Stomach (tissue), 8 donors: ENCODE measurements at regions not wholly inside any gene's neighbourhood (a gene's known extent, or its start where the extent isn't known, plus 50 kb on each side); places are given as distances from the start of the nearest gene placed in this dataset.

ENCODE experiments used
- DNase-seq, 2 donors: peaks; one replicate each; pipeline versions ENCODE4 v3.0.0 to v3.0.0-alpha.2; 2013 to 2019
- H3K27ac ChIP-seq, 5 donors: fragments of 200-600 bp in 4 of 5; sonication (generic) in 4 of 5; one replicate each; pipeline ENCODE4 v1.5.1; 2013 to 2019; ENCODE audit warnings: mild to moderate bottlenecking in 1 of 5, moderate library complexity in 1 of 5
- H3K27me3 ChIP-seq, 3 donors: fragments of 200-600 bp; sonication (generic); one replicate each; pipeline ENCODE4 v1.5.1; 2017 to 2019; ENCODE audit warnings: mixed run types in 1 of 3
- H3K36me3 ChIP-seq, 4 donors: fragments of 200-600 bp; sonication (generic); 1 replicate in 3 of 4; 2 replicates in 1 of 4; pipeline ENCODE4 v1.5.1; 2016 to 2019
- H3K4me1 ChIP-seq, 4 donors: fragments of 200-600 bp; sonication (generic); one replicate each; pipeline ENCODE4 v1.5.1; 2016 to 2019
- H3K4me3 ChIP-seq, 4 donors: fragments of 200-600 bp; sonication (generic) in 3 of 4; one replicate each; pipeline ENCODE4 v1.5.1; 2016 to 2019; ENCODE audit warnings: mild to moderate bottlenecking in 1 of 4
- H3K9me3 ChIP-seq, 4 donors: fragments of 200-600 bp; sonication (generic); one replicate each; pipeline ENCODE4 v1.5.1; 2016 to 2019
- EP300 ChIP-seq: sonication (generic); formaldehyde crosslinking; IDR thresholded peaks from one replicate; pipeline ENCODE4 v1.6.1; 2017; ENCODE audit warnings: antibody characterized with exemption
- POLR2A ChIP-seq, 4 donors: fragments of 450-650 bp; IDR thresholded peaks; one replicate each; pipeline ENCODE4 v1.6.1; 2016; ENCODE audit warnings: antibody characterized with exemption in 4 of 4, control low read depth in 2 of 4, mild to moderate bottlenecking in 1 of 4, moderate library complexity in 1 of 4
- POLR2AphosphoS5 ChIP-seq, 3 donors: sonication (generic); formaldehyde crosslinking; IDR thresholded peaks; one replicate each; pipeline ENCODE4 v1.6.1; 2016; ENCODE audit warnings: antibody characterized with exemption in 3 of 3
- WGBS, 5 donors: extraction: QIAGEN DNeasy Blood & Tissue Kit in 3 of 5; methylation state at CpG; one replicate each; pipeline versions ENCODE4 v1.1.5 to v1.1.7; 2013 to 2018; 5-methylcytosine and 5-hydroxymethylcytosine counted together
- intact Hi-C: fragments of 100-400 bp; cut with DNase I; formaldehyde crosslinking; loops from one replicate; pipeline ENCODE4 v1.15.1; 2023; ENCODE audit warnings: low total_unique reads
- TF ChIP-seq, protein P1 (sequence below), 7 experiments: fragments of 450-650 bp in 4 of 7; fragments of 200-600 bp in 3 of 7; sonication (generic) in 3 of 7; IDR thresholded peaks; one replicate each; pipeline ENCODE4 v1.5.1; 2016 to 2019; ENCODE audit warnings: antibody characterized with exemption in 7 of 7, control low read depth in 2 of 7, mild to moderate bottlenecking in 1 of 7
- donor health status: healthy with polysubstance abuse.
- donor health status: Bipolar disorder and iron deficiency.
- donor health status: healthy.

DNA sequence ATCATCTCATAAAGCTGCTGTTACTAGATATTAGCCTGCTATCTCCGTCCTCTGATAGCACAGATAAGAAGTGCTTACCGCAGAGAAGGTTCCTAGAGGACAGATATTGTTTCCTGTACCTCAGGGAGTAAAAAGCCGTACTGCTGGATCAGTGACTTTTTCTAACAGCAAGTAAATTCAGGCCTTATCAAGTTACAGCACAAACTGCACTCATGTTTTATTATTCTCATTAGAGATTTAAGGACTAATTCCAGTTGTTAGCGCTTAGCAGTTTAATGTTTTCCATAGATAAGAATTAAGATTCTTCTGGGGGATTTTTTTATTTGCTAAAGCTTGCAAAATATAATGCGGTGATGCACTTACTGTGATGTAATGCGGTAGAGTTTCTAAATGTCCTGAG, 119.0 kb upstream of the OBI1 start:
- intact Hi-C loops: no loop called here
- TF ChIP-seq, protein P1, sequence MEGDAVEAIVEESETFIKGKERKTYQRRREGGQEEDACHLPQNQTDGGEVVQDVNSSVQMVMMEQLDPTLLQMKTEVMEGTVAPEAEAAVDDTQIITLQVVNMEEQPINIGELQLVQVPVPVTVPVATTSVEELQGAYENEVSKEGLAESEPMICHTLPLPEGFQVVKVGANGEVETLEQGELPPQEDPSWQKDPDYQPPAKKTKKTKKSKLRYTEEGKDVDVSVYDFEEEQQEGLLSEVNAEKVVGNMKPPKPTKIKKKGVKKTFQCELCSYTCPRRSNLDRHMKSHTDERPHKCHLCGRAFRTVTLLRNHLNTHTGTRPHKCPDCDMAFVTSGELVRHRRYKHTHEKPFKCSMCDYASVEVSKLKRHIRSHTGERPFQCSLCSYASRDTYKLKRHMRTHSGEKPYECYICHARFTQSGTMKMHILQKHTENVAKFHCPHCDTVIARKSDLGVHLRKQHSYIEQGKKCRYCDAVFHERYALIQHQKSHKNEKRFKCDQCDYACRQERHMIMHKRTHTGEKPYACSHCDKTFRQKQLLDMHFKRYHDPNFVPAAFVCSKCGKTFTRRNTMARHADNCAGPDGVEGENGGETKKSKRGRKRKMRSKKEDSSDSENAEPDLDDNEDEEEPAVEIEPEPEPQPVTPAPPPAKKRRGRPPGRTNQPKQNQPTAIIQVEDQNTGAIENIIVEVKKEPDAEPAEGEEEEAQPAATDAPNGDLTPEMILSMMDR (IDR thresholded peaks at IDR 0.05): no peak
- TF ChIP-seq POLR2A (IDR thresholded peaks at IDR 0.05) (no peak), EP300 (no peak), POLR2AphosphoS5 (IDR thresholded peaks at IDR 0.05) (no peak)
- no peak for DNase-seq
- no peak overlapping the region for H3K27ac ChIP-seq
- peaks cover 0 to 4% (median 0%) of the 10 kb centered on the region in 3 donors for H3K27me3 ChIP-seq
- no peaks in the 10 kb centered on the region for H3K36me3 ChIP-seq
- H3K9me3 ChIP-seq: no peaks in the 10 kb centered on the region
- WGBS, 5 donors: 27 to 48% (median 43%) methylated on average over 6 of the region's 6 CpGs
- no peak overlapping the region for H3K4me3 ChIP-seq
- H3K4me1 ChIP-seq: no peaks in the 10 kb centered on the region

DNA sequence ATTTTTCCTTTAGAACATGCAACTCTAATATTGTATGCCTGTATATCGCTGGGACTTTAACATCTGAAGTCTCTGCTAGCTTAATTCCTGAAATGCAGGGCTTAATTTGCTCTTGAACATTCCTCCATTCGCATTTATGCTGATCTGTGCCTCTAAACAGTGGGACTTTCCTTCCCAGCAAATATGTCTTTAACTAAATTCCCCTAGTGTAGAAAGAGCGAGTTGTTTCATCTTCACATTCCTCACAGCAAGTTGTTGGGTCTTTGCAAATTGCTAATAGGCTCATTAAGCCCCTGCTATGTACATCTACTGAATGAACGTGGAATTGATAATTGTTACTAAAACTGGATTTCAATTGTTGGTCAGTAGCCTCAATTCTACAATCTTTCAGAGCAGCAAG, 118.4 kb upstream of the OBI1 start:
- H3K4me3 ChIP-seq: no peak overlapping the region
- TF ChIP-seq, protein P1 (IDR thresholded peaks at IDR 0.05): no peak
- TF ChIP-seq POLR2A (IDR thresholded peaks at IDR 0.05) (no peak), EP300 (no peak), POLR2AphosphoS5 (IDR thresholded peaks at IDR 0.05) (no peak)
- H3K9me3 ChIP-seq: no peaks in the 10 kb centered on the region
- DNase-seq: no peak
- intact Hi-C loops: no loop called here
- H3K4me1 ChIP-seq: no peaks in the 10 kb centered on the region
- H3K27ac ChIP-seq: no peak overlapping the region
- H3K27me3 ChIP-seq: peaks cover 0 to 4% (median 0%) of the 10 kb centered on the region in 3 donors
- H3K36me3 ChIP-seq: no peaks in the 10 kb centered on the region
- WGBS, 5 donors: 47 to 64% (median 57%) methylated on average over 4 of the region's 4 CpGs

- intact Hi-C loops: no loop called here
- Histone ChIP-seq H3K4me3 (no peak overlapping the region), H3K9me3 (no peaks in the 10 kb centered on the region), H3K36me3 (no peaks in the 10 kb centered on the region), H3K4me1 (no peaks in the 10 kb centered on the region), H3K27ac (no peak overlapping the region), H3K27me3 (peaks cover 0 to 4% (median 0%) of the 10 kb centered on the region in 3 donors)
- DNase-seq: no peak
- TF ChIP-seq POLR2A (IDR thresholded peaks at IDR 0.05) (no peak), POLR2AphosphoS5 (IDR thresholded peaks at IDR 0.05) (no peak), EP300 (no peak)
- TF ChIP-seq, protein P1 (IDR thresholded peaks at IDR 0.05): no peak
Measured at GRCh38 chr13:78772933-78773332, 114.0 kb upstream of the OBI1 start.

GRCh38 chr13:78770601-78771000, 111.6 kb upstream of the OBI1 start:
- Histone ChIP-seq H3K9me3 (no peaks in the 10 kb centered on the region), H3K4me3 (no peak overlapping the region), H3K27me3 (no peaks in the 10 kb centered on the region), H3K27ac (no peak overlapping the region), H3K4me1 (no peaks in the 10 kb centered on the region), H3K36me3 (no peaks in the 10 kb centered on the region)
- no peak for DNase-seq
- WGBS, 5 donors: 89 to 100% (median 94%) methylated on average over 1 of the region's 1 CpG
- TF ChIP-seq, protein P1 (IDR thresholded peaks at IDR 0.05): no peak
- TF ChIP-seq POLR2A (IDR thresholded peaks at IDR 0.05) (no peak), POLR2AphosphoS5 (IDR thresholded peaks at IDR 0.05) (no peak), EP300 (no peak)
- intact Hi-C loops: no loop called here
